CD4-positive, alpha-beta T cell treated with Interleukin-15 for 1 hour (primary cell): ENCODE measurements at regions not wholly inside any gene's neighbourhood (a gene's known extent, or its start where the extent isn't known, plus 50 kb on each side); places are given as distances from the start of the nearest gene placed in this dataset.
"Not testable (repeated sequence)": the region's sequence is repeated elsewhere in the genome, so short reads cannot be mapped to it uniquely, and the experiment has no call there.

Source experiments
- DNase-seq: peaks from one replicate; pipeline ENCODE4 v3.0.0-alpha.2; 2020

DNA sequence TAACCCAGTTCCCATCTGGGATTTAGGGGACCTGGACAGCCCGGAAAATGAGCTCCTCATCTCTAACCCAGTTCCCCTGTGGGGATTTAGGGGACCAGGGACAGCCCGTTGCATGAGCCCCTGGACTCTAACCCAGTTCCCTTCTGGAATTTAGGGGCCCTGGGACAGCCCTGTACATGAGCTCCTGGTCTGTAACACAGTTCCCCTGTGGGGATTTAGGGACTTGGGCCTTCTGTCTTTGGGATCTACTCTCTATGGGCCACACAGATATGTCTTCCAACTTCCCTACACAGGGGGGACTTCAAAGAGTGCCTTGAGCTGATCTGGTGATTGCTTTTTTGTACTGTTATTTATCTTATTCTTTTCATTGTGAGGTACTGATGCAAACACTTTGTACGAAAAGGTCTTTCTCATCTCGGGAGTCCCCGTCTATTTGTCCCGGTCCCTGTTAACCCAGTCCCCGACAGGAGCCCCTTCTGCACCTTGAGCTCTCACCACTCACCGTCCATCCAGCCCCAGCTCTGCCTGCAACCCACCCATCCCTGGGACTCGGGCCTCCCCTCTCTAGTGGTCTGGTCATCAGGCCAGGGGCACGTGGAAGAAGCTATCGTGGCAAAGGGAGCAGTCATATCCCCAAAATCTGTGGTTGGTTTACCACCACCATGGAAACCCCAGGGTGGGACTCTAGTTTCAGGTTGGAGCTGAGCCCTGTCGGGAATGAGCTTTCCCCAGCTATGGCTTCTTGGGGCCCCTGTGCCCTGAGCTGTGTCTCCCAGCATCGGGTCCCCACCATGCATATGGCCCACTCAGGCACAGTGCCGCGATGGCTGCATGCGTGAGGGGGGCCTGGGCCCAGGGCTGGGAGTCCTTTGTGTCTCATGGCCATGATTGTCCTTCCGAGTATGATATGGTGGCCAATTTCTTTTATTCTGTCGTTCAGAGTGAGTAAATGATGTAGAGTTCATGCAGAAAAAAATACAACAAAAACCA lies 270.4 kb upstream of the PLCXD1 start:
- not testable (repeated sequence) for DNase-seq

DNA sequence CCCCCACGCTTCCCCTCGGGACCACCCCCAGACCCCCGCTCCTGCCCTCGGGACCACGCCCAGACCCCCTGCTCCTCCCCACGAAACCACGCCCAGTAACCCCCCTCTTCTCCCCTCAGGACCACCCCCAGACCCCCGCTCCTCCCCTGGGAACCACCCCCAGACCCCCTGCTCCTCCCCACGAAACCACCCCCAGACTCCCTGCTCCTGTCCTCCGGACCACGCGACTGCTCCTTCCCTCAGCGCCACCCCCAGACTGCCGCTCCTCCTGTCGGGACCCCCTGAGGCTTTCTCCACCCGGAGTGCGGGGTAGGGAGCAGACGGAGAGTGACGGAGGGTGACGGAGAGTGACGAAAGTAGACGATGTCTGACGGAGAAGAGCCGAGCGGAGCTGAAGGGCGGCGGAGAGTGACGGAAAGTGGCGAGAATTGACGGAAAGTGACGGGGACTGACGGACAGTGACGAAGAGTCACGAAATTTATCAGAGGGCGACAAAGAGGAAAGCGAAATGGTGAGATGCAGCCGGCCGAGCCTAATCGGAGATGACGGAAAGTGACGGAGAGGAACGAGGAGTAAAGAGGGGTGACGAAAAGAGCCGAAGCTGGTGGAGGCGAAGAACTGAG lies 267.2 kb upstream of the PLCXD1 start:
- DNase-seq: not testable (repeated sequence)

DNA sequence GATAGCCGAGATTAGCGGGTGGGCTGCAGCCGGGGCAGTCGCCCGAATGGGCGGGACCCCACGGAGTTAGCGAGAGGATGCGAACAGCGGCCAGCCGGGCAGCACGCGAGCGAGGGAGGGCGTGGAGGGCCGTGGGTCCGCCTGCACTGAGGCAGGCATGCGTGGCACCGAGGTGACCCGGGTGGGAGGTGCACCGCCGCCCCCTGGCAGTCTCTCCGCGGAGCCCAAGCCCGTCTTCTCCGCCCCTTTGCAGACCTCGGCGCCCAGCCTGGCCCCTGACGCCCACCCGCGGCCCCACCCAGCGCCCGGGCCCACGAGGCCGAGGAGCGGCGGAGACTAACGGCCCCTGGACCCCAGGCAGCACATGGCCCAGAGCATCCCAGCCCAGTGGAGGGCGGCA lies 266.7 kb upstream of the PLCXD1 start:
- not testable (repeated sequence) for DNase-seq

GRCh38 chrX:18768-19454 lies 262.3 kb upstream of the PLCXD1 start:
- DNase-seq: peak; percentile 74

DNA sequence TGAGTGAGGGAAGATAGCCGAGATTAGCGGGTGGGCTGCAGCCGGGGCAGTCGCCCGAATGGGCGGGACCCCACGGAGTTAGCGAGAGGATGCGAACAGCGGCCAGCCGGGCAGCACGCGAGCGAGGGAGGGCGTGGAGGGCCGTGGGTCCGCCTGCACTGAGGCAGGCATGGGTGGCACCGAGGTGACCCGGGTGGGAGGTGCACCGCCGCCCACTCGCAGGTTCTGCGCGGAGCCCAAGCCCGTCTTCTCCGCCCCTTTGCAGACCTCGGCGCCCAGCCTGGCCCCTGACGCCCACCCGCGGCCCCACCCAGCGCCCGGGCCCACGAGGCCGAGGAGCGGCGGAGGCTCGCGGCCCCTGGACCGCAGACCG lies 261.7 kb upstream of the PLCXD1 start:
- DNase-seq: not testable (repeated sequence)

- DNase-seq: no peak
These were observed 261.1 kb upstream of the PLCXD1 start for GRCh38 chrX:19912-20571.

DNA sequence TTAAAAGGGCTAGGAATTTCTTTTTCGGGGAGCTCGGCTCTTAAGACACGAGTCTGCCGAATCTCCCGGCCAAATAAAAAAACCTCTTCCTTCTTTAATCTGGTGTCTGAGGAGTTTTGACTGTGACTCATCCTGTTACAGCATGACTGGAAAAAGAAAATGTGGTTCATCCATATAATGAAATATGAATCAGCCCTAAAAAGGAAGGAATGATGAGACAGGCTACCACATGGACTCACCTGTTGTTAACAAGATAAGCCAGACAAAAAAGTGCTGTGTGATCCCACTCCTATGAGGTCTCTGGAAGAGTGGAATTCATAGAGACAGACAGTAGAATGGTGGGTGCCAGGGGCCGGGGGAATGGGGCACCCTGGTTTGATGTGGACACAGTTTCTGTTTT lies 257.0 kb upstream of the PLCXD1 start:
- not testable (repeated sequence) for DNase-seq
